ENCODE measurements at regions not wholly inside any gene's neighbourhood (a gene's known extent, or its start where the extent isn't known, plus 50 kb on each side); places are given as distances from the start of the nearest gene placed in this dataset.
"Not testable (repeated sequence)": the region's sequence is repeated elsewhere in the genome, so short reads cannot be mapped to it uniquely, and the experiment has no call there.

DNA sequence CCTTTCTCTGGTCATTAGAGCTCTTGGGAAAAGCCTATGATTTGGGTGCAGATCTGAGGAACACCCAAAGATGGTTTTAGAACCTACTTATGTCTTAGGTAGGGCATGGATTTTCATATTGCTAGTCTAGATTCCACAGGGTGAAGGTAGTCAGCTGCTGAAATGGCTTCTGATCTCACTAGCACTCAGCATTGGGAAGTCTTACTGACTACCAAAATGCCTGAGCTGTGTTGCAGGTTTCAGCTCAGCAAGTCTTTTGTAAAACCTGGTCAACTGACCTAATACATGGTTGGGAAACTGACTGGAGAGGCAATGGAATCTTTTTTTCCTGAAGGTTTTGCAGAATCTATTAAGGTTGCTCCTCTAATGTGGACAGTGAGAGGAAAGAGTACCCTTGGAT is 136.4 kb downstream of the CCNG2 start:
- H4K20me1 ChIP-seq (ENCODE audit: insufficient read depth, low read length): no peaks in the 10 kb centered on the region
- no peak overlapping the region for H3K9ac ChIP-seq (ENCODE audit: insufficient read depth, low read depth, low read length)
- no peak overlapping the region for H3K4me2 ChIP-seq (ENCODE audit: low read depth, low read length)
- ATAC-seq: no peak
- H3K79me2 ChIP-seq (ENCODE audit: insufficient read depth, low read length): no peaks in the 10 kb centered on the region
- H2AFZ ChIP-seq (ENCODE audit: low read length): no peak overlapping the region
- TF ChIP-seq GTF3A (CRISPR knock-in tag; conservative IDR thresholded peaks at IDR 0.05) (no peak), NFE2L2 (IDR thresholded peaks at IDR 0.05; ENCODE audit: low read length) (no peak), DMAP1 (CRISPR knock-in tag; IDR thresholded peaks at IDR 0.05) (no peak), ZNF136 (CRISPR knock-in tag; IDR thresholded peaks at IDR 0.05; ENCODE audit: low read depth) (no peak), HIVEP1 (CRISPR knock-in tag; IDR thresholded peaks at IDR 0.05) (no peak), PHF5A (CRISPR knock-in tag; IDR thresholded peaks at IDR 0.05; ENCODE audit: low read depth, unreplicated experiment) (no peak)
- H3K36me3 ChIP-seq (replicated peaks in 1 of 2; ENCODE audit: control insufficient read depth in 1 of 2, insufficient read depth in 2 of 2, low read length in 2 of 2): no peaks in the 10 kb centered on the region
- intact Hi-C loops (cut with micrococcal nuclease; ENCODE audit: unreplicated experiment): no loop called here
- H3K27me3 ChIP-seq (ENCODE audit: control insufficient read depth in 1 of 2, insufficient read depth in 2 of 2, low read length in 2 of 2): no peaks in the 10 kb centered on the region
- ChIA-PET CTCF (ENCODE audit: low intra/inter-chr PET ratio, low total read pairs) (no interaction called here), POLR2A (no interaction called here)
- H3K4me1 ChIP-seq (ENCODE audit: insufficient read depth, low read length): no peaks in the 10 kb centered on the region
- in situ Hi-C loops (cut with HindIII; ENCODE audit: extremely low pct_ligation_motif_present, low pct_unique_long_range_greater_than_20kb): no loop called here
- no peak for DNase-seq (ENCODE audit: low spot score)
- BruUV-seq (replicated peaks): no TSS peak
- H3K4me3 ChIP-seq (replicated peaks in 1 of 3; ENCODE audit: insufficient read depth in 1 of 3, low read depth in 2 of 3, low read length in 3 of 3): no peak overlapping the region
- H3K9me3 ChIP-seq (ENCODE audit: low read length): no peaks in the 10 kb centered on the region
- H3K27ac ChIP-seq (ENCODE audit: extremely low read length, insufficient read depth, low read length): no peak overlapping the region
- no peak for FAIRE-seq

DNA sequence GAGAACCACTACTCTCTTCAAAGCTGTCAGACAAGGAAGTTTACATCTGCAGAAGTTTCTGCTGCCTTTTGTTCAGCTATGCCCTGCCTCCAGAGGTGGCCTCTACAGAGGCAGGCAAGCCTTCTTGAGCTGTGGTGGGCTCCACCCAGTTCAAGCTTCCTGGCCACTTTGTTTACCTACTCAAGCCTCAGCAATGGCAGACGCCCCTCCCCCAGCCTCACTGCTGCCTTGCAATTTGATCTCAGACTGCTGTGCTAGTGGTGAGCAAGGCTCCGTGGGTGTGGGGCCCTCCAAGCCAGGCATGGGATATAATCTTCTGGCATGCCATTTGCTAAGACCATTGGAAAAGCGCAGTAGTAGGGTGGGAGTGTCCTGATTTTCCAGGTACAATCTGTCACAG is 144.0 kb downstream of the CCNG2 start:
- H3K27me3 ChIP-seq (ENCODE audit: control insufficient read depth in 1 of 2, insufficient read depth in 2 of 2, low read length in 2 of 2); DNase-seq (ENCODE audit: low spot score); H3K27ac ChIP-seq (ENCODE audit: extremely low read length, insufficient read depth, low read length); CTCF ChIA-PET (ENCODE audit: low intra/inter-chr PET ratio, low total read pairs); H4K20me1 ChIP-seq (ENCODE audit: insufficient read depth, low read length); POLR2A ChIA-PET; H3K9ac ChIP-seq (ENCODE audit: insufficient read depth, low read depth, low read length); H2AFZ ChIP-seq (ENCODE audit: low read length); FAIRE-seq; H3K4me2 ChIP-seq (ENCODE audit: low read depth, low read length); intact Hi-C loops (cut with micrococcal nuclease; ENCODE audit: unreplicated experiment); H3K9me3 ChIP-seq (ENCODE audit: low read length); BruUV-seq (replicated peaks); in situ Hi-C loops (cut with HindIII; ENCODE audit: extremely low pct_ligation_motif_present, low pct_unique_long_range_greater_than_20kb); H3K36me3 ChIP-seq (replicated peaks in 1 of 2; ENCODE audit: control insufficient read depth in 1 of 2, insufficient read depth in 2 of 2, low read length in 2 of 2); H3K4me1 ChIP-seq (ENCODE audit: insufficient read depth, low read length); H3K4me3 ChIP-seq (replicated peaks in 1 of 3; ENCODE audit: insufficient read depth in 1 of 3, low read depth in 2 of 3, low read length in 3 of 3); ATAC-seq; H3K79me2 ChIP-seq (ENCODE audit: insufficient read depth, low read length): not testable (repeated sequence)
- WGBS (ENCODE audit: low lambda C conversion rate): 50% methylated on average over 2 of the region's 3 CpGs

Measured in HepG2 (cell line).